CD4-positive, alpha-beta T cell treated with Interferon alpha-2 for 1 hour (primary cell): ENCODE measurements at regions not wholly inside any gene's neighbourhood (a gene's known extent, or its start where the extent isn't known, plus 50 kb on each side); places are given as distances from the start of the nearest gene placed in this dataset.
A peak's percentile ranks its signal among the peaks of the same experiment; 100 is the strongest.

Source experiments
- DNase-seq, 2 donors: peaks; one replicate each; pipeline ENCODE4 v3.0.0-alpha.2; 2020 to 2022

GRCh38 chr9:86721843-86722705 lies 225.2 kb downstream of the GAS1 start:
- no peak for DNase-seq

DNA sequence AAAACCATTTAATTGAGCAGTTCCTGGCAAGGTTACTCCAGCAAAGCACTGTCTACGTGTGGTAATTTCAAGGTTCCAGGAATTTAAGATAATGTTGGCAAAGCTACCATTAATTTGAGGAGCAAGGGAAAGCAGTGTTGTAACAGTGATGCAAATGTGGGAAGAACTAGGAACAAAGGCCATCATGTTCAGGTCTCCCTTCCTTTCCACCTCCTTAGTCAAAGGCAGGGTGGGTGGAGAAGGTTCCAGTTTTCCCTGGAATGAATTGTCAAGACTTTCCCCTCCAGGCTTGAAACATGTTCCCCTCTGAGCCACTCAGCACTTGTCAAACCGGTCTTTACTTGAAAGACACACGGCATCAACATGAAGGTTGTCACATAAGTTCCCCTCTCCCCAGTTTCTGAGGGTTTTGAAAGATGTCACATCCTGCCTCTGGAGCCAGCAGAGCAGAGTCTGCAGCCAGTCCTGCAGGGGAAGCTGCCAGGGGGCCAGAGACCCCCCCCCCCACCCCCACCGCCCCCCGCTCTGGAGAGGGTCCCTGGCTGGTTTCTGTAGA lies 226.0 kb downstream of the GAS1 start:
- no peak for DNase-seq

DNA sequence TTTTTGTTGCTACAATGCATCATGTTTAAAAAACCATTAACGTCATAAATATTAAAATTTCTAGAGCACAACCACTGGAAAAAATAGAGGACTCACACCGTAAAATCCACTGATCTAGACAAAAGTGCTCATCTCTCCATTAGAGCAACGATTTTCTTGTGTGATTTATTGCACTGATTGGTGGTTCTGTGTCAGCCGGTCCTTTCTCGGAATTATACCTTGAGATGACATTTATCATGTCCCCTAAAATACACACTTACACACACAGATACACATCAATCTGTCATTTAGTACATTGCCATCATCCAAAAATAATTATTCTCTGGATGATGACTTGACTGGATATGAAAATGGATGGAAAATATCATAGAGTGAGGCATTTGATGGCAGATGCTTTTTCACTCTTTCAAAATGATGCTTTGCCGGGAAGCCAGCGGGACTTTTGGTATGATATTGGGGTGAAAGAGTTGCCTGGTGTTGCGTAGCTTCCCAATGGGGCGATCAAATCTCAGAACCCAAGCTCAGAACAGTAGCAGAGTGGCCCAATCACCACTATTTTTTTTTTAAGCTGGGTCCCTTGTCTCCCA lies 226.6 kb downstream of the GAS1 start:
- DNase-seq = no peak

DNA sequence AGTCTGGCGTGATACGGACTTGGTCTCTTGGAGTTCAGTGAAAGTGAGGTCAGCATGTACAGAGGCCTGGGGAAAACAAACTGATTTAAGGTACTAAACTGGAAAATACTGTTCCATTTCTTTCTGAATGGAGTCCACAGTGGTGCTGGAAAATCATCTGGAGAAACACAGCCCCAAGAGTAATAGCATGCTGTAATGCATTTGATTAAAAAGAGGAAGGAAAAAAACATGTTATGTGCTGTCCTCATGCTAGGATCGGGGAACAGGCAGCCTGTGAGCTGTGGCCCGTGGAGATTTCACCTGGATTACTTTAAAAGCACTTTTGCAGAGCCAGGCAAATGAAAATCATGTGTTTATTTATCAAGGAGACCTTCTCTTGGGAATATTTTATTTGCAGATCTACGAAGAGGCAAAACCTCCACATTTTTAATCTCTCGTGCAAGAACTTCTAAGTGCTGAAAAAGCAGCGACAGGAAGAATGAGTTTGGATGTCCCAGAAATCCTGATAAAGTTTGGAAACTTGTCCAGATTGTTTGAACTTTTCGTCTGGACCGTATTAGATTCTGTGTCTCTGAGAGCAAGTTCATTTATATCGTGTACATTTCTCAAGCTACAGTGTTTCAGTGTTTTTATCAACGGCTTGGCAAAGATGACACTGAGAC lies 228.8 kb downstream of the GAS1 start:
- DNase-seq = no peak

DNA sequence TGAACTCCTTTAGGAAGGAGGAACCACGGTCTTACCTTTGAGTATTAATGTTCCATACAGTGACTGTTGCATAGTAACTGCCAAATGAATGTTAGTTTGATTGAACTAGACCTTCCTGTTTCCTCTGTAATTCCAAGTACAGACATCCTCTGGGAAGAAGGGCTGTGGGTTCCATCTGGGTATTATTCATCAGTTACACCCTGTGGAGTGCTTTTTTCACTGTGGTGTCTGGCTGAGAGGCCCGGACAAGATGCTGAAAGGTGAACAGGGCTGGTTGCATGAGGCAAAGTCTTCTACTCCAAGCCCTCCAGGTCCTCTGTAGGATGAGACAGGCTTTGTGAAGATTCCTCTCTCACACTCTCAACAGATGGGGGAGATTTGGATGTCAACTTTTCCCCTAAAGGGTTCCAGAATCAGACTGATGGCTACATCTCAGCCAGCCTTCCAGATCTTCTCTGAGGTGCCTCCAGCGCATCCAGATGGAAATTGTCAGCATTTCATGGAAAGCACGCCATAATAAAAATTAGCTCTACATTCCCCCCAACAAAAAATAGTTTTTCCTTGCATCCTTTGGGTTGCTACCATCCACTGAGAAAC lies 230.9 kb downstream of the GAS1 start:
- no peak for DNase-seq

- DNase-seq = no peak
Observed at GRCh38 chr9:86714999-86715398, 232.3 kb downstream of the GAS1 start.

GRCh38 chr9:86713970-86714369 lies 233.3 kb downstream of the GAS1 start:
- no peak for DNase-seq

- DNase-seq = no peak
Observed at GRCh38 chr9:86713470-86713869, 233.8 kb downstream of the GAS1 start.

DNA sequence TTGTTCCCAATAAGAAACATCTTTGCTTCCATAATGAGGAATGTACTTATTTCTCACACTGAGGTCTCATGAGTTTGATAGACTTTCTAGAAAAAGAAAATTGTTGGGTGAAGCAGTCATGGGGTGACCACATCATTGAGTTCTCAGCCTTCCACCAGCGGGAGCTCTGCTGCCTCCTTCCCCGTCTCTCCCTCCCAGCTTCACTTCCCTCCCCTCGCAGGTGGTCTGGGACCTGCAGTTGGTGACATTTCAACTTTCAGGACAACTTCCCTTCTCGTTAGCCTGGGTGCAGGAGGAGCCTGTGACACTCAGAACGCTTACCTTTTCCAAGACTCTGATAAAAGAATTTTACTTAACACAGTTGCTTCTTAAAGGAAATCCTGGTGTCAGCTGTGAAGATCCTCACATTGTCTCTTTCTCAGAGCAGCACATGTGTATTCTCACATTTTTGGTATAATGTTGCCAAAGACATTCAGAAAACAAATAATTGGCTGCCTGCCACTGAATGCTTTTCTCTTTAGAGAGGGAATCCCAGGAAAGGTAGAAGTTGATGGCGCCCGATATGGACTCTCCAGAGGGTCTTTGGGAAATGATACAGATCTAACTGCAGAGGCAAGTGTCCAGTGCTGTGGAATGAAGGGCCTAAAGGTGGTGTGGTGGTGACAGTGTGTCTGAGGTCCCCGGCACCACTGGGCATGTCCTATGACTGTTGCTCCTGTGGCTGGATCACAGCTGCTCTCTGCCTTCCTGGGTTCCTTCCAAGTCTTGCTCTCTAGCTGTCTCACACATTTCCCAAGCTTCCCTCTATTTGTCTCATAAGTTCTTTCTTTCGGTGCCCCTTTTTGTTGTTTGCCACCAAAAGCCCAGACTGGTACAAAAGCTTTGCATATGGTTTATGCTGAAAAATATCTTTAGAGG lies 238.1 kb downstream of the GAS1 start:
- DNase-seq = no peak

DNA sequence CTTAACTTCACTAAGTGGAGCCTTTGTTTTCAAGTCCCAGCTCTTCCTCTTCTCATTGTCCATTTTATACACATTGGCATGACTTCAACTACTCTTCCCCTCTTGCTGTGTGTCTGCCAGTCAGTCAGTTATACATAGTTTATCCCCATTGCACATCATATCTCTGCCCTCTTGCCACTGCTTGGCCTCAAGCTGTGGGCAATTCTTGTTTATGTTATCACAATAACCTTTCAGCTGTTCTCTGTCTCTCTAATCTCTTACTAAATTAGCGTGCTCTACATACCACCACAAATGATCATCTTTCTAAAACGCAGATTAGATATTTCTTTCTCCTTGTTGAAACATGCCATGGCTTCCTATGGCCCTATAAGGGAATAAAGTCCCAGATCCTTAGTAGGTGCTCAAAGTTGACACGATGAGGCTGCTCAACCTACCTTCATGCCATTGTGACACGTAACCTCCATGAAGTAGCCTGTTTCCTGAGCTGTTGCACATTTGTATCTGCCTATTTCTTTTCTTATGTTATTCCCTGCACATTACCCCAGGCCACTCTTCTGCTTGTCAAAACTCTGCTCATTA lies 239.3 kb downstream of the GAS1 start:
- DNase-seq = no peak

DNA sequence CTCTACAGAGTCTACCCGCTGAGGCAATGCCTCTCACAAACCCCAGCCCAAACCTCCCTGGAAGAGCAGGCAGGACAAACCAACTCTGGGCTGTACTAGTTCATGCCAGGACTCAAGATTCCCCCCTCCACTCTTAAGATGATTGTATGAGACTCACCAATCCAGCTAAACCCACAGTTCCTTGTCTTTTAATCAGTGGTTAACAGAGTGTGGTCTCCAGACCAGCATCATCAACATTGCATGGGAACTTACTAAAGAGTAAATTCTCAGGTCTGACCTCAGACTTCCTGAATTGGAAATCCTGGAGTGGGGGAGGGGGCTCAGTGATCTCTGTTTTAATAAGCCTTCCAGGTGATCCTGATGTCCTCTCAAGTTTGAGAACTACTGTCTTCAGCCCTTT lies 240.9 kb downstream of the GAS1 start:
- DNase-seq = no peak

- no peak for DNase-seq
Observed at GRCh38 chr9:86705490-86705889, 241.8 kb downstream of the GAS1 start.

GRCh38 chr9:86703346-86703745 lies 244.0 kb downstream of the GAS1 start:
- no peak for DNase-seq

GRCh38 chr9:86700629-86701028 lies 246.7 kb downstream of the GAS1 start:
- no peak for DNase-seq

- no peak for DNase-seq
Observed at GRCh38 chr9:86697999-86698398, 249.3 kb downstream of the GAS1 start.

- DNase-seq = no peak
Observed at GRCh38 chr9:86697213-86697612, 250.1 kb downstream of the GAS1 start.

- no peak for DNase-seq
Observed at GRCh38 chr9:86695910-86696424, 251.3 kb downstream of the GAS1 start.

DNA sequence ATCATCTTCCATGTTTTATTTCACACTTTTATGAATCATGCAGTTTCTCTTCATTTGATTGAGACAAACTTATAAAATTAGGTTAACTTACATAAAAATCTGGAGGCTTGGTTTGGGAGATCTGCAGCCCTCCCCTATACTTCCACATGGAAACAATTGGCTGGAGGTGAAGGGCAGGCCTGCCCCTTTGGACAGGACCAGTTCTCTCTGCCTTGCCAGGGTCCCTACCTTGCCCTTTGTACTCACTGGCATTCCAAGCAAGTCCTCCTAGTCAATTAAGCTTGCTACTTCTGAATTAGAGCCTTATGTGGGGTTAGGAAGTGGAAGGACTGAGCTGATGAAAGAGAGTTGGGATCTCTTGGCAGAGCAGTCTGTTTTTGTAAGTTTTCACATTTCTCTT lies 257.3 kb downstream of the GAS1 start:
- DNase-seq = no peak

DNA sequence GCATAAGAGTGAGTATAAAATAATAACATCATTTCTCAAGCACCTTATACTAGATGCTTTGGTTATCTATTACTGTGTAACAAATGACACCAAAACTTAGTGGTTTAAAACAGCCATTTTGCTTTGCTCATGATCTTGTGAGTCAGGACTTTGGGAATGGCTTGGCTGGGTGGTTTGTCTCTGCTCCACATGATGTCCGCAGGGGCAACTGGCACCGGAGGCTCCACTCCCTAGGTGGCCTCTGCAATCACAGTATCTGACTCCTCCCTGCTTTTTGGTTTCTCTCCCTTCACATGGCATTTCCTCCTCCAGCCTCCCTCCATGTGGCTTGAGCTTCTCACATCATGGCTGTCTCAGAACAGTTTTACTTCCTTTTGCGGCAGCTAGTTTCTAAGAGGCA lies 259.5 kb downstream of the GAS1 start:
- DNase-seq = peak in 1 of 2 donors; percentile 3

- no peak for DNase-seq
Observed at GRCh38 chr9:86685556-86685955, 261.8 kb downstream of the GAS1 start.

DNA sequence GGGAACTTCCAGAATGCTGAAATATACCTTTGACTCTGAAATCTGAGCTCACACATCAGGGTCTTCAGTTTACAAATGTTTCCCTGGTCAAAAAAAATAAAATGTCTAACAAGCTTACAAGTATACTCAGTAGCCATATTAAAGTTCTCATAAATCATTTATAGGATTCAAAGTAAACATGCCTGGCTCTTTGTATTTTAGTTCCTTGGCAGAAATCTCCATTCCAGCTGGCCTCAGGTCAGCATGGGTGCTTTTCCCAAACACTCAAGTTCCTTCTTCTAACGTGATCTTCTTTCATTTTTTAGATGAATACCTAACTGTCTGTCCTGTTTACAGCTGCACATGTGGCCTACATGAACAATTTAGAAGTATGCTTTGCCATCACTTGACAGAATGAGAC lies 263.2 kb downstream of the GAS1 start:
- no peak for DNase-seq

GRCh38 chr9:86682240-86682639 lies 265.1 kb downstream of the GAS1 start:
- DNase-seq = no peak
